KMS-11 (cell line): ENCODE measurements at regions not wholly inside any gene's neighbourhood (a gene's known extent, or its start where the extent isn't known, plus 50 kb on each side); places are given as distances from the start of the nearest gene placed in this dataset.

Source experiments
- H2AFZ ChIP-seq: fragments of 200-600 bp; sonication (generic); 2 replicates; pipeline ENCODE4 v1.6.1; 2016; ENCODE audit warnings: antibody characterized with exemption, mixed run types, low read depth
- H3K27ac ChIP-seq: fragments of 200-600 bp; sonication (generic); 2 replicates; pipeline ENCODE4 v1.6.1; 2016; ENCODE audit warnings: mild to moderate bottlenecking, mixed run types
- H3K27me3 ChIP-seq: fragments of 200-600 bp; sonication (generic); 2 replicates; pipeline ENCODE4 v1.6.1; 2017; ENCODE audit warnings: mild to moderate bottlenecking, low read depth, mixed run types, moderate library complexity; ENCODE audit not compliant: insufficient read depth
- H3K36me3 ChIP-seq: fragments of 200-600 bp; sonication (generic); 2 replicates; pipeline ENCODE4 v1.6.1; 2017; ENCODE audit warnings: mild to moderate bottlenecking, mixed run types; ENCODE audit not compliant: insufficient read depth
- H3K4me1 ChIP-seq: fragments of 200-600 bp; sonication (generic); 2 replicates; pipeline ENCODE4 v1.6.1; 2016; ENCODE audit warnings: mild to moderate bottlenecking, low read depth, mixed run types; ENCODE audit not compliant: poor library complexity, severe bottlenecking
- H3K4me2 ChIP-seq: fragments of 200-600 bp; sonication (generic); 2 replicates; pipeline ENCODE4 v1.7.0; 2016; ENCODE audit warnings: mild to moderate bottlenecking, mixed run types
- H3K4me3 ChIP-seq: fragments of 200-600 bp; sonication (generic); IDR thresholded peaks from 2 replicates; pipeline ENCODE4 v1.6.1; 2017; ENCODE audit warnings: low read depth, low read length, mixed read lengths; ENCODE audit not compliant: insufficient read depth
- H3K79me2 ChIP-seq: fragments of 200-600 bp; sonication (generic); 2 replicates; pipeline ENCODE4 v1.6.1; 2016; ENCODE audit warnings: low read depth, mixed run types; ENCODE audit not compliant: insufficient read depth
- H3K9ac ChIP-seq: fragments of 200-600 bp; sonication (generic); 2 replicates; pipeline ENCODE4 v1.6.1; 2016; ENCODE audit warnings: mild to moderate bottlenecking, mixed run types
- H4K20me1 ChIP-seq: fragments of 200-600 bp; sonication (generic); 2 replicates; pipeline ENCODE4 v1.6.1; 2016; ENCODE audit warnings: mild to moderate bottlenecking, mixed run types; ENCODE audit not compliant: insufficient read depth
- CTCF ChIP-seq: fragments of 200-600 bp; sonication (generic); conservative IDR thresholded peaks from 2 replicates; pipeline ENCODE4 v1.6.1; 2017; ENCODE audit warnings: low read depth, mild to moderate bottlenecking, antibody characterized with exemption, low read length, moderate library complexity, mixed read lengths

- no peaks in the 10 kb centered on the region for H3K27me3 ChIP-seq
- no peaks in the 10 kb centered on the region for H4K20me1 ChIP-seq
- no peak for TF ChIP-seq CTCF
- no peaks in the 10 kb centered on the region for H3K36me3 ChIP-seq
- H3K4me1 ChIP-seq = no peaks in the 10 kb centered on the region
- no peak overlapping the region for H3K4me2 ChIP-seq
- no peak overlapping the region for H3K4me3 ChIP-seq
- no peak overlapping the region for H2AFZ ChIP-seq
- no peak overlapping the region for H3K27ac ChIP-seq
- H3K79me2 ChIP-seq = no peaks in the 10 kb centered on the region
- H3K9ac ChIP-seq = no peak overlapping the region
Measured at GRCh38 chr1:106677721-106678120, 378.8 kb upstream of the PRMT6 start.

- Histone ChIP-seq H4K20me1 (no peaks in the 10 kb centered on the region), H3K27me3 (no peaks in the 10 kb centered on the region), H3K27ac (no peak overlapping the region), H3K4me2 (no peak overlapping the region), H2AFZ (no peak overlapping the region), H3K9ac (no peak overlapping the region), H3K79me2 (no peaks in the 10 kb centered on the region), H3K4me3 (no peak overlapping the region), H3K36me3 (no peaks in the 10 kb centered on the region), H3K4me1 (no peaks in the 10 kb centered on the region)
- TF ChIP-seq CTCF = no peak
Measured at GRCh38 chr1:106678279-106679050, 378.0 kb upstream of the PRMT6 start.

GRCh38 chr1:106680216-106680615 is 376.3 kb upstream of the PRMT6 start:
- no peak overlapping the region for H3K27ac ChIP-seq
- no peaks in the 10 kb centered on the region for H4K20me1 ChIP-seq
- H3K9ac ChIP-seq = no peak overlapping the region
- H3K27me3 ChIP-seq = no peaks in the 10 kb centered on the region
- H3K79me2 ChIP-seq = no peaks in the 10 kb centered on the region
- no peak overlapping the region for H3K4me3 ChIP-seq
- no peaks in the 10 kb centered on the region for H3K4me1 ChIP-seq
- no peak overlapping the region for H3K4me2 ChIP-seq
- TF ChIP-seq CTCF = no peak
- H3K36me3 ChIP-seq = no peaks in the 10 kb centered on the region
- no peak overlapping the region for H2AFZ ChIP-seq

- no peak for TF ChIP-seq CTCF
- no peaks in the 10 kb centered on the region for H4K20me1 ChIP-seq
- H3K4me3 ChIP-seq = no peak overlapping the region
- no peak overlapping the region for H3K9ac ChIP-seq
- no peaks in the 10 kb centered on the region for H3K36me3 ChIP-seq
- no peaks in the 10 kb centered on the region for H3K4me1 ChIP-seq
- no peaks in the 10 kb centered on the region for H3K27me3 ChIP-seq
- no peak overlapping the region for H3K27ac ChIP-seq
- no peaks in the 10 kb centered on the region for H3K79me2 ChIP-seq
- H2AFZ ChIP-seq = no peak overlapping the region
- no peak overlapping the region for H3K4me2 ChIP-seq
Measured at GRCh38 chr1:106680776-106681344, 375.6 kb upstream of the PRMT6 start.
